Mucosa of gallbladder (tissue), 1 donor: ENCODE measurements at regions not wholly inside any gene's neighbourhood (a gene's known extent, or its start where the extent isn't known, plus 50 kb on each side); places are given as distances from the start of the nearest gene placed in this dataset.
"Not testable (repeated sequence)": the region's sequence is repeated elsewhere in the genome, so short reads cannot be mapped to it uniquely, and the experiment has no call there.

Experiments used
- DNase-seq: peaks from one replicate; pipeline ENCODE4 v3.0.0-alpha.2; 2020; ENCODE audit warnings: low spot score
- donor health status: DM: no; HTN: no; CAD: no.

GRCh38 chr6:150683320-150683719, 83.6 kb downstream of the PLEKHG1 start:
- no peak for DNase-seq

- DNase-seq = no peak
Observed at GRCh38 chr6:150684161-150684560, 84.5 kb downstream of the PLEKHG1 start.

GRCh38 chr6:150684714-150685459, 85.2 kb downstream of the PLEKHG1 start:
- no peak for DNase-seq

GRCh38 chr6:150685860-150686259, 86.2 kb downstream of the PLEKHG1 start:
- no peak for DNase-seq

GRCh38 chr6:150686566-150686965, 86.9 kb downstream of the PLEKHG1 start:
- DNase-seq = no peak

- peak; percentile 51 for DNase-seq
Observed at GRCh38 chr6:150687508-150687907, 87.8 kb downstream of the PLEKHG1 start.

- no peak for DNase-seq
Observed at GRCh38 chr6:150689900-150690590, 90.4 kb downstream of the PLEKHG1 start.

GRCh38 chr6:150690681-150691080, 91.0 kb downstream of the PLEKHG1 start:
- no peak for DNase-seq

GRCh38 chr6:150691463-150691862, 91.8 kb downstream of the PLEKHG1 start:
- no peak for DNase-seq

GRCh38 chr6:150692604-150693003, 92.9 kb downstream of the PLEKHG1 start:
- DNase-seq = no peak

- DNase-seq = no peak
Observed at GRCh38 chr6:150694889-150695288, 95.2 kb downstream of the PLEKHG1 start.

GRCh38 chr6:150695652-150696051, 96.0 kb downstream of the PLEKHG1 start:
- DNase-seq = no peak

- peak; percentile 25 for DNase-seq
Observed at GRCh38 chr6:150696190-150696589, 96.5 kb downstream of the PLEKHG1 start.

GRCh38 chr6:150696918-150697317, 97.2 kb downstream of the PLEKHG1 start:
- DNase-seq = not testable (repeated sequence)

- no peak for DNase-seq
Observed at GRCh38 chr6:150697515-150697914, 97.8 kb downstream of the PLEKHG1 start.

- DNase-seq = no peak
Observed at GRCh38 chr6:150698391-150698790, 98.7 kb downstream of the PLEKHG1 start.

GRCh38 chr6:150702675-150703074, 103.0 kb downstream of the PLEKHG1 start:
- DNase-seq = no peak

GRCh38 chr6:150704447-150705192, 104.9 kb downstream of the PLEKHG1 start:
- DNase-seq = no peak

- no peak for DNase-seq
Observed at GRCh38 chr6:150705392-150705791, 105.7 kb downstream of the PLEKHG1 start.

- no peak for DNase-seq
Observed at GRCh38 chr6:150710236-150710635, 110.6 kb downstream of the PLEKHG1 start.

- no peak for DNase-seq
Observed at GRCh38 chr6:150711061-150711460, 111.4 kb downstream of the PLEKHG1 start.
